Hepatocyte (in vitro differentiated cells): ENCODE measurements at regions not wholly inside any gene's neighbourhood (a gene's known extent, or its start where the extent isn't known, plus 50 kb on each side); places are given as distances from the start of the nearest gene placed in this dataset.

Source experiments
- DNase-seq: peaks from one replicate; pipeline ENCODE4 v3.0.0-alpha.2; 2016; ENCODE audit warnings: low spot score
- H2AFZ ChIP-seq: fragments of 200-600 bp; sonication (generic); 2 replicates; pipeline ENCODE4 v1.6.0; 2016; ENCODE audit warnings: antibody characterized with exemption, mild to moderate bottlenecking
- H3K27ac ChIP-seq: fragments of 200-600 bp; sonication (generic); 2 replicates; pipeline ENCODE4 v1.5.1; 2016; ENCODE audit warnings: mild to moderate bottlenecking
- H3K27me3 ChIP-seq: fragments of 200-600 bp; sonication (generic); 2 replicates; pipeline ENCODE4 v1.6.1; 2016
- H3K36me3 ChIP-seq: fragments of 200-600 bp; sonication (generic); replicated peaks from 2 replicates; pipeline ENCODE4 v1.5.1; 2016; ENCODE audit warnings: low read depth; ENCODE audit not compliant: insufficient read depth
- H3K4me1 ChIP-seq: fragments of 200-600 bp; sonication (generic); 2 replicates; pipeline ENCODE4 v1.5.1; 2016; ENCODE audit warnings: mild to moderate bottlenecking, moderate library complexity; ENCODE audit not compliant: insufficient read depth
- H3K4me2 ChIP-seq: fragments of 200-600 bp; sonication (generic); 2 replicates; pipeline ENCODE4 v1.6.0; 2016
- H3K4me3 ChIP-seq: fragments of 200-600 bp; sonication (generic); 2 replicates; pipeline ENCODE4 v1.5.1; 2016; ENCODE audit warnings: mild to moderate bottlenecking
- H3K79me2 ChIP-seq: fragments of 200-600 bp; sonication (generic); 2 replicates; pipeline ENCODE4 v1.6.0; 2017; ENCODE audit warnings: mild to moderate bottlenecking
- H3K9me2 ChIP-seq: fragments of 200-600 bp; sonication (generic); replicated peaks from 2 replicates; pipeline ENCODE4 v1.6.0; 2017; ENCODE audit warnings: mild to moderate bottlenecking; ENCODE audit not compliant: insufficient read depth
- H3K9me3 ChIP-seq: fragments of 200-600 bp; sonication (generic); 2 replicates; pipeline ENCODE4 v1.5.1; 2016; ENCODE audit warnings: low read depth, mild to moderate bottlenecking
- H4K20me1 ChIP-seq: fragments of 200-600 bp; sonication (generic); 2 replicates; pipeline ENCODE4 v1.6.0; 2016; ENCODE audit warnings: mild to moderate bottlenecking; ENCODE audit not compliant: insufficient read depth, poor library complexity, severe bottlenecking
- EZH2 ChIP-seq: fragments of 200-600 bp; sonication (generic); IDR thresholded peaks from 2 replicates; pipeline ENCODE4 v1.6.1; 2016; ENCODE audit warnings: antibody characterized with exemption, mild to moderate bottlenecking, borderline replicate concordance
- EZH2phosphoT487 ChIP-seq: fragments of 200-600 bp; sonication (generic); IDR thresholded peaks from one replicate; pipeline ENCODE4 v1.6.1; 2018; ENCODE audit warnings: antibody characterized with exemption, mild to moderate bottlenecking, low read depth, moderate library complexity; ENCODE audit not compliant: unreplicated experiment, severe bottlenecking
- WGBS: methylation state at CpG from one replicate; pipeline ENCODE4 v1.1.6; 2016; ENCODE audit warnings: low lambda C conversion rate; ENCODE audit errors: missing lambda C conversion rate; 5-methylcytosine and 5-hydroxymethylcytosine counted together
- TF ChIP-seq, protein P1 (sequence below): fragments of 200-600 bp; sonication (generic); IDR thresholded peaks from 2 replicates; pipeline ENCODE4 v1.5.1; 2016; ENCODE audit warnings: antibody characterized with exemption, mild to moderate bottlenecking; ENCODE audit not compliant: poor library complexity

DNA sequence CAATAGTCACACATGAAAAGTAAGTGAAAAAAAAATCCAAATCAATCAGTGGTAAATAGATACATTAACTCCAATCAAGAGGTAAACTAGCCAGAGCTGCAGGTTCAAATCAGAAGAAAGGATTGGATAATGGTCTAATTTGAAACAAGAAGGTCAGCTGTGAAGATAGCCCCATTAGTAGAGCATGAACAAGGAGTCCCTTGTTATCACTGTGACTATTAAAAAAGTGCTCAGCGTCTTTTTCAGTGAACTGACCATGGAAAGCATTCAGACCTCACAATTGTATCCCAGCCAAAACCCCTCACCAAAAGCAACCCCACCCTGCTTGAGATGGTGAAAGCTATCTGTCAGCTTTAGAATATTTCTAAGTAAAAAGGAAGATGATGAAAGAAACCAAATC lies 125.0 kb upstream of the EGLN3 start:
- Histone ChIP-seq H3K27me3 (no peaks in the 10 kb centered on the region), H3K79me2 (no peaks in the 10 kb centered on the region), H3K36me3 (no peaks in the 10 kb centered on the region), H3K4me3 (no peak overlapping the region), H2AFZ (no peak overlapping the region), H3K27ac (no peak overlapping the region), H3K9me2 (no peaks in the 10 kb centered on the region), H4K20me1 (no peaks in the 10 kb centered on the region), H3K9me3 (no peaks in the 10 kb centered on the region), H3K4me2 (no peak overlapping the region), H3K4me1 (no peaks in the 10 kb centered on the region)
- DNase-seq: no peak
- TF ChIP-seq, protein P1, sequence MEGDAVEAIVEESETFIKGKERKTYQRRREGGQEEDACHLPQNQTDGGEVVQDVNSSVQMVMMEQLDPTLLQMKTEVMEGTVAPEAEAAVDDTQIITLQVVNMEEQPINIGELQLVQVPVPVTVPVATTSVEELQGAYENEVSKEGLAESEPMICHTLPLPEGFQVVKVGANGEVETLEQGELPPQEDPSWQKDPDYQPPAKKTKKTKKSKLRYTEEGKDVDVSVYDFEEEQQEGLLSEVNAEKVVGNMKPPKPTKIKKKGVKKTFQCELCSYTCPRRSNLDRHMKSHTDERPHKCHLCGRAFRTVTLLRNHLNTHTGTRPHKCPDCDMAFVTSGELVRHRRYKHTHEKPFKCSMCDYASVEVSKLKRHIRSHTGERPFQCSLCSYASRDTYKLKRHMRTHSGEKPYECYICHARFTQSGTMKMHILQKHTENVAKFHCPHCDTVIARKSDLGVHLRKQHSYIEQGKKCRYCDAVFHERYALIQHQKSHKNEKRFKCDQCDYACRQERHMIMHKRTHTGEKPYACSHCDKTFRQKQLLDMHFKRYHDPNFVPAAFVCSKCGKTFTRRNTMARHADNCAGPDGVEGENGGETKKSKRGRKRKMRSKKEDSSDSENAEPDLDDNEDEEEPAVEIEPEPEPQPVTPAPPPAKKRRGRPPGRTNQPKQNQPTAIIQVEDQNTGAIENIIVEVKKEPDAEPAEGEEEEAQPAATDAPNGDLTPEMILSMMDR: no peak
- TF ChIP-seq EZH2 (no peak), EZH2phosphoT487 (no peak)
- 75% methylated on average over 1 of the region's 1 CpG for WGBS

DNA sequence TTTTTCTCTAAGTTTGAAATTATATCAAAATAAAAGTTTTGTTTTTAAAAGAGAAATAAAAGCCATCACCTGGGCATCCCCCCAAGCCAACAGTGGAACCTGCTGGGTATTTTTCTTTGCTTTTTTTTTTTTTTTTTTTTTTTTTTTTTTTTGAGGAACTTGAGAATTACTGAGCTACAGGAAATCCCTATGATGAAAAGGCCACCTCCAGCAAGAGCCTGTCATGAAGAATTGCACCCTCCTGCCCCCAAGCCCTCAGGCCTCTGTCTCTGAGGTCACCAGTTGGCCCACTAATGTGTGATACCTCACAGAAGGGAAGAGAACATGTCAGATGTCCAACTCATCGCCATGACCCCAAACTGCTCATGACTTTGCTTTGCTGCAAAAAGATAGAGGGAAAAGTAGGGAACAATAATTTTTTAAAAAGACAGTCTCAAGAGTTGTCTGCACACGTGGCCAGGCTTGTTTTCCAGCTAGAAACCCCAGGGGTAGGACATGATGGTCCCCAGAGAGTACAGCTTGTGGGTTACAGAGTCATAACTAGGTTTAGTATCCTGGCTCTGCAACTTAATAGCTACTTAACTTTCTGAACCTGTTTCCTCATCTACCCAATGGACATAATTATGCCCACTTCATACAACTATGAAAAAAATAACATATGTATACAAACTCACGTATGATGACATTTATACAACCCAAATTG lies 124.3 kb upstream of the EGLN3 start:
- WGBS: 85% methylated on average over 3 of the region's 3 CpGs
- no peak overlapping the region for H2AFZ ChIP-seq
- no peaks in the 10 kb centered on the region for H4K20me1 ChIP-seq
- TF ChIP-seq EZH2 (no peak), EZH2phosphoT487 (no peak)
- TF ChIP-seq, protein P1: no peak
- H3K27me3 ChIP-seq: no peaks in the 10 kb centered on the region
- H3K9me3 ChIP-seq: no peaks in the 10 kb centered on the region
- no peaks in the 10 kb centered on the region for H3K4me1 ChIP-seq
- DNase-seq: no peak
- no peak overlapping the region for H3K4me2 ChIP-seq
- no peak overlapping the region for H3K27ac ChIP-seq
- H3K36me3 ChIP-seq: no peaks in the 10 kb centered on the region
- no peak overlapping the region for H3K4me3 ChIP-seq
- H3K9me2 ChIP-seq: no peaks in the 10 kb centered on the region
- H3K79me2 ChIP-seq: no peaks in the 10 kb centered on the region

DNA sequence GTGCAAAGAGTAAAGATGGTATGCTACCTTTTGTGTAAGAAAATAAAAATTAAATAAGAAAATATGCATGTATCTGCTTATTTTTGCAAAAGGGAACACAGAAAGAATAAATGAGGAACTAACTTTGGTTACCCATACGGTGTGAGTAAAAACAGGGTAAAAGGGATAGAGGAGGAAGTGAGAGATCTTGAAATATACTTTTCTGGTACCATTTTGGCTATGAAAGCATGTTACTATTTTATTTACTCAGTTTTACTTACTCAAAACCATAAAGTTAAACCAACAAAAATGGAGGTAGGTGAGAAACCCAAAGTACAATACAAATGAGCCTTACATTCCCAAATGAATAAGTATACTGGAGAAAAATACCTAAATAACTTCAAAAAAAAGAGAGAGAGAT lies 122.0 kb upstream of the EGLN3 start:
- TF ChIP-seq, protein P1: no peak
- TF ChIP-seq EZH2 (no peak), EZH2phosphoT487 (no peak)
- Histone ChIP-seq H3K27me3 (no peaks in the 10 kb centered on the region), H3K79me2 (no peaks in the 10 kb centered on the region), H3K4me2 (no peak overlapping the region), H2AFZ (no peak overlapping the region), H3K4me3 (no peak overlapping the region), H3K9me2 (no peaks in the 10 kb centered on the region), H4K20me1 (no peaks in the 10 kb centered on the region), H3K9me3 (no peaks in the 10 kb centered on the region), H3K27ac (no peak overlapping the region), H3K36me3 (no peaks in the 10 kb centered on the region), H3K4me1 (no peaks in the 10 kb centered on the region)
- 97% methylated on average over 1 of the region's 1 CpG for WGBS
- DNase-seq: no peak
